H1 (cell line): ENCODE measurements at regions not wholly inside any gene's neighbourhood (a gene's known extent, or its start where the extent isn't known, plus 50 kb on each side); places are given as distances from the start of the nearest gene placed in this dataset.

ENCODE experiments used
- CTCF ChIA-PET: fragments of 300-600 bp; sonication (Branson Sonifier 250); formaldehyde crosslinking; loops from one replicate; lab custom pipeline; 2021; ENCODE audit not compliant: partially characterized antibody; lab: Charles Lee
- POLR2A ChIA-PET: fragments of 300-600 bp; sonication (Branson Sonifier 250); formaldehyde crosslinking; loops from one replicate; lab custom pipeline; 2021; ENCODE audit warnings: inconsistent platforms; ENCODE audit not compliant: partially characterized antibody; lab: Charles Lee
- DNase-seq, 2 experiments: peaks; one replicate each; pipeline versions ENCODE4 v3.0.0 to v3.0.0-alpha.2; 2010 to 2022; ENCODE audit warnings: low spot score in 2 of 2, low read depth in 1 of 2, mixed read lengths in 1 of 2
- FAIRE-seq: peaks from 2 replicates; lab custom pipeline; 2011; peaks lifted over from hg19 to GRCh38; lab: Jason Lieb, UNC
- H2AFZ ChIP-seq: 2 replicates; pipeline ENCODE4 v1.8.1; 2012; ENCODE audit warnings: low read length, inconsistent platforms
- H2AK5ac ChIP-seq: 2 replicates; pipeline ENCODE4 v1.6.1; 2013; ENCODE audit warnings: low read depth, low read length
- H2BK120ac ChIP-seq: replicated peaks from 2 replicates; pipeline ENCODE3; 2013; ENCODE audit warnings: low read depth, low read length, inconsistent platforms
- H2BK12ac ChIP-seq: 2 replicates; pipeline ENCODE4 v1.6.1; 2013; ENCODE audit warnings: low read depth, low read length
- H2BK15ac ChIP-seq: 2 replicates; pipeline ENCODE4 v1.6.1; 2013; ENCODE audit warnings: low read length
- H2BK20ac ChIP-seq: 2 replicates; pipeline ENCODE4 v1.6.1; 2013; ENCODE audit warnings: low read length
- H2BK5ac ChIP-seq: 2 replicates; pipeline ENCODE4 v1.6.1; 2013; ENCODE audit warnings: low read depth, low read length
- H3K14ac ChIP-seq: 2 replicates; pipeline ENCODE4 v1.6.1; 2013; ENCODE audit warnings: inconsistent platforms; ENCODE audit not compliant: insufficient read length
- H3K18ac ChIP-seq: 2 replicates; pipeline ENCODE4 v1.6.1; 2013; ENCODE audit warnings: low read length; ENCODE audit errors: extremely low read depth
- H3K23ac ChIP-seq: 2 replicates; pipeline ENCODE4 v1.6.1; 2013; ENCODE audit warnings: inconsistent platforms; ENCODE audit not compliant: insufficient read length
- H3K23me2 ChIP-seq: 2 replicates; pipeline ENCODE4 v1.6.1; 2013; ENCODE audit warnings: low read depth, low read length
- H3K27ac ChIP-seq: 2 replicates; pipeline ENCODE4 v1.6.1; 2011; ENCODE audit warnings: low read depth, low read length, inconsistent platforms
- H3K27me3 ChIP-seq, 4 experiments: replicated peaks in 1 of 4; 1 replicate in 1 of 4; 2 replicates in 3 of 4; pipeline versions ENCODE4 v1.6.1 to v1.8.1; 2011 to 2013; ENCODE audit warnings: low read length in 3 of 4, mild to moderate bottlenecking in 3 of 4, inconsistent platforms in 2 of 4, mixed read lengths in 2 of 4, moderate library complexity in 1 of 4; ENCODE audit not compliant: control insufficient read depth in 3 of 4, insufficient read depth in 3 of 4; ENCODE audit errors: extremely low read depth in 1 of 4
- H3K36me3 ChIP-seq, 4 experiments: 2 replicates each; pipeline versions ENCODE4 v1.6.1 to v1.8.1; 2011 to 2013; ENCODE audit warnings: mild to moderate bottlenecking in 4 of 4, low read length in 3 of 4, moderate library complexity in 2 of 4, control low read depth in 1 of 4, inconsistent platforms in 1 of 4; ENCODE audit not compliant: insufficient read depth in 4 of 4, control insufficient read depth in 2 of 4
- H3K4ac ChIP-seq: replicated peaks from 2 replicates; pipeline ENCODE3; 2013; ENCODE audit warnings: low read length, low read depth, mixed read lengths, inconsistent platforms; ENCODE audit not compliant: insufficient read length
- H3K4me1 ChIP-seq, 4 experiments: replicated peaks in 1 of 4; 1 replicate in 1 of 4; 2 replicates in 3 of 4; pipeline versions ENCODE4 v1.6.1 to v1.8.1; 2011 to 2013; ENCODE audit warnings: low read length in 3 of 4, inconsistent platforms in 2 of 4, mixed read lengths in 1 of 4; ENCODE audit not compliant: insufficient read depth in 4 of 4, control insufficient read depth in 3 of 4
- H3K4me2 ChIP-seq, 2 experiments: 2 replicates each; pipeline versions ENCODE4 v1.6.1 to v1.8.1; 2011 to 2013; ENCODE audit warnings: low read depth in 2 of 2, low read length in 2 of 2, control low read depth in 1 of 2, inconsistent platforms in 1 of 2, mild to moderate bottlenecking in 1 of 2; ENCODE audit not compliant: insufficient read depth in 1 of 2
- H3K4me3 ChIP-seq, 4 experiments: fragments of 200-600, 300-600 bp in 1 of 4; sonication (generic), shearing (Covaris generic), sonication (Bioruptor Twin) in 1 of 4; 2 replicates each; pipeline versions ENCODE4 v1.5.1 to v1.8.1; 2011 to 2016; ENCODE audit warnings: low read length in 4 of 4, low read depth in 3 of 4, control low read depth in 2 of 4, inconsistent platforms in 2 of 4, mild to moderate bottlenecking in 2 of 4, mixed read lengths in 1 of 4, moderate library complexity in 1 of 4; ENCODE audit not compliant: insufficient read depth in 2 of 4; ENCODE audit errors: extremely low read depth in 1 of 4
- H3K56ac ChIP-seq: replicated peaks from 2 replicates; pipeline ENCODE3; 2013; ENCODE audit warnings: low read depth, mild to moderate bottlenecking, mixed read lengths, low read length, inconsistent platforms; ENCODE audit not compliant: insufficient read length
- H3K79me1 ChIP-seq: 2 replicates; pipeline ENCODE4 v1.6.1; 2013; ENCODE audit warnings: low read depth, low read length, control low read depth
- H3K79me2 ChIP-seq, 2 experiments: 2 replicates each; pipeline versions ENCODE4 v1.6.1 to v1.8.1; 2012 to 2013; ENCODE audit warnings: low read length in 2 of 2, mild to moderate bottlenecking in 2 of 2, inconsistent platforms in 1 of 2; ENCODE audit not compliant: insufficient read depth in 2 of 2, control insufficient read depth in 1 of 2
- H3K9ac ChIP-seq, 4 experiments: replicated peaks in 1 of 4; 1 replicate in 1 of 4; 2 replicates in 3 of 4; pipeline versions ENCODE4 v1.6.1 to v1.8.1; 2011 to 2013; ENCODE audit warnings: low read depth in 3 of 4, low read length in 3 of 4, control low read depth in 2 of 4, mild to moderate bottlenecking in 2 of 4, moderate library complexity in 2 of 4, inconsistent platforms in 1 of 4; ENCODE audit errors: extremely low read depth in 1 of 4
- H3K9me3 ChIP-seq, 2 experiments: 2 replicates each; pipeline versions ENCODE4 v1.6.1 to v1.8.1; 2012 to 2013; ENCODE audit warnings: mild to moderate bottlenecking in 2 of 2, moderate library complexity in 2 of 2, control low read depth in 1 of 2, inconsistent platforms in 1 of 2, low read depth in 1 of 2, low read length in 1 of 2, mixed read lengths in 1 of 2; ENCODE audit not compliant: insufficient read depth in 2 of 2
- H4K20me1 ChIP-seq, 2 experiments: replicated peaks in 1 of 2; 2 replicates each; pipeline versions ENCODE3 to v1.8.1; 2011 to 2013; ENCODE audit warnings: inconsistent platforms in 2 of 2, low read length in 2 of 2, mild to moderate bottlenecking in 1 of 2; ENCODE audit not compliant: insufficient read depth in 2 of 2, control insufficient read depth in 1 of 2
- H4K5ac ChIP-seq: 2 replicates; pipeline ENCODE4 v1.6.1; 2013; ENCODE audit warnings: low read length, low read depth, mixed read lengths, inconsistent platforms; ENCODE audit not compliant: insufficient read length
- H4K8ac ChIP-seq: 2 replicates; pipeline ENCODE4 v1.8.0; 2013; ENCODE audit warnings: mild to moderate bottlenecking, moderate library complexity, low read length, inconsistent platforms; ENCODE audit not compliant: insufficient read depth; ENCODE audit errors: extremely low read depth
- H4K91ac ChIP-seq: replicated peaks from 2 replicates; pipeline ENCODE3; 2013; ENCODE audit warnings: low read length, mixed read lengths, inconsistent platforms; ENCODE audit not compliant: insufficient read length
- ASH2L ChIP-seq: fragments of 200-600, 300-600 bp; sonication (generic); IDR thresholded peaks from one replicate; pipeline ENCODE4 v1.7.1; 2017; ENCODE audit warnings: low read length
- BACH1 ChIP-seq: IDR thresholded peaks from 2 replicates; pipeline ENCODE4 v1.6.1; 2012; ENCODE audit warnings: low read length, improper control_type of control experiment
- CHD1 ChIP-seq: IDR thresholded peaks from 2 replicates; pipeline ENCODE4 v1.6.1; 2012; ENCODE audit warnings: low read depth, low read length, improper control_type of control experiment
- EP300 ChIP-seq, 2 experiments: IDR thresholded peaks; 1 replicate in 1 of 2; 2 replicates in 1 of 2; pipeline ENCODE4 v1.6.1; 2011 to 2012; ENCODE audit warnings: low read depth in 2 of 2, low read length in 2 of 2, mild to moderate bottlenecking in 2 of 2, borderline replicate concordance in 1 of 2, inconsistent platforms in 1 of 2, moderate library complexity in 1 of 2
- FOSL1 ChIP-seq: IDR thresholded peaks from 2 replicates; pipeline ENCODE4 v1.6.1; 2011; ENCODE audit warnings: mild to moderate bottlenecking, low read depth, low read length, moderate library complexity; ENCODE audit not compliant: insufficient read depth
- PHF8 ChIP-seq: fragments of 200-600 bp; sonication (generic); conservative IDR thresholded peaks from 2 replicates; pipeline ENCODE4 v1.7.1; 2012; ENCODE audit warnings: low read depth, mild to moderate bottlenecking, inconsistent platforms, low read length, moderate library complexity
- RFX5 ChIP-seq: IDR thresholded peaks from 2 replicates; pipeline ENCODE4 v1.6.1; 2011; ENCODE audit warnings: low read depth, low read length, improper control_type of control experiment, borderline replicate concordance
- TAF1 ChIP-seq: IDR thresholded peaks from 2 replicates; pipeline ENCODE4 v1.6.1; 2011; ENCODE audit warnings: mild to moderate bottlenecking, low read depth, low read length
- TBP ChIP-seq: IDR thresholded peaks from 2 replicates; pipeline ENCODE4 v1.6.1; 2011; ENCODE audit warnings: low read depth, low read length, improper control_type of control experiment
- WGBS, 2 experiments: shearing (Covaris generic) in 1 of 2; methylation state at CpG; one replicate each; pipeline versions ENCODE4 v1.1.6 to v1.1.7; 2013 to 2015; ENCODE audit warnings: low lambda C conversion rate in 2 of 2, mixed read lengths in 2 of 2, inconsistent platforms in 1 of 2, low coverage in 1 of 2, missing lambda C conversion rate in 1 of 2; ENCODE audit not compliant: insufficient replicate concordance in 2 of 2, insufficient coverage in 1 of 2, insufficient read length in 1 of 2; ENCODE audit errors: extremely low coverage in 1 of 2, missing lambda C conversion rate in 1 of 2; 5-methylcytosine and 5-hydroxymethylcytosine counted together
- TF ChIP-seq, protein P1 (sequence below), 3 experiments: IDR thresholded peaks; 1 replicate in 2 of 3; 2 replicates in 1 of 3; pipeline versions ENCODE4 v1.5.1 to v1.6.1; 2011; ENCODE audit warnings: low read length in 3 of 3, mild to moderate bottlenecking in 3 of 3, inconsistent platforms in 2 of 3, low read depth in 1 of 3, moderate library complexity in 1 of 3; ENCODE audit not compliant: insufficient read depth in 1 of 3; ENCODE audit errors: control extremely low read depth in 1 of 3
- TF ChIP-seq, protein P2 (sequence below): IDR thresholded peaks from 2 replicates; pipeline ENCODE4 v1.6.1; 2011; ENCODE audit warnings: low read length, improper control_type of control experiment

DNA sequence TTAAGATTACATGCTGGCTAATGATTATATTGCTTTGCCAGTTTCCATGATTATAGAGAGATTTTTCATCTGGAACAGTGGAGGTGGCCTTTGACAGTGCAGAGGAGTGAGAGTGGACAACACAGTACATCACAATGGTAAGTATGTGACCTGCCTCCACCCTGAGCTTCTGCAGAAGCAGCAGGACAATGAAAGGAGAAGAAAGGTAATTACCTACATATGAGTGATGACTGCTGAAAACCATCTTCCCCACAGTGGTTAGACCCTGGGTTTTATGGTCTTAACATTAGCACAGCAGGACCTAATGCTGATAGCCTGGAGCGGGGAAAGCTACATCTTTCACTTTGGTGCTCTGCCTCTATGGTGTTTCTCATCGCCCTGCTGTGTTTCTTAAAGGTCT is 454.7 kb upstream of the DDI1 start:
- POLR2A ChIA-PET = no interaction called here
- WGBS, 2 experiments = 80% methylated on average over 2 of the region's 2 CpGs; no CpG with 5 or more reads in 1 of the 2 experiments
- no peak for TF ChIP-seq BACH1
- no peak for TF ChIP-seq TAF1
- TF ChIP-seq FOSL1 = no peak
- TF ChIP-seq, protein P1, sequence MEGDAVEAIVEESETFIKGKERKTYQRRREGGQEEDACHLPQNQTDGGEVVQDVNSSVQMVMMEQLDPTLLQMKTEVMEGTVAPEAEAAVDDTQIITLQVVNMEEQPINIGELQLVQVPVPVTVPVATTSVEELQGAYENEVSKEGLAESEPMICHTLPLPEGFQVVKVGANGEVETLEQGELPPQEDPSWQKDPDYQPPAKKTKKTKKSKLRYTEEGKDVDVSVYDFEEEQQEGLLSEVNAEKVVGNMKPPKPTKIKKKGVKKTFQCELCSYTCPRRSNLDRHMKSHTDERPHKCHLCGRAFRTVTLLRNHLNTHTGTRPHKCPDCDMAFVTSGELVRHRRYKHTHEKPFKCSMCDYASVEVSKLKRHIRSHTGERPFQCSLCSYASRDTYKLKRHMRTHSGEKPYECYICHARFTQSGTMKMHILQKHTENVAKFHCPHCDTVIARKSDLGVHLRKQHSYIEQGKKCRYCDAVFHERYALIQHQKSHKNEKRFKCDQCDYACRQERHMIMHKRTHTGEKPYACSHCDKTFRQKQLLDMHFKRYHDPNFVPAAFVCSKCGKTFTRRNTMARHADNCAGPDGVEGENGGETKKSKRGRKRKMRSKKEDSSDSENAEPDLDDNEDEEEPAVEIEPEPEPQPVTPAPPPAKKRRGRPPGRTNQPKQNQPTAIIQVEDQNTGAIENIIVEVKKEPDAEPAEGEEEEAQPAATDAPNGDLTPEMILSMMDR (IDR thresholded peaks at IDR 0.05; ENCODE audit: control extremely low read depth in 1 of 3, insufficient read depth in 1 of 3, low read depth in 1 of 3, low read length in 3 of 3) = no peak
- TF ChIP-seq RFX5 = no peak
- TF ChIP-seq PHF8 = no peak
- TF ChIP-seq CHD1 = no peak
- TF ChIP-seq EP300 (IDR thresholded peaks at IDR 0.05; ENCODE audit: borderline replicate concordance in 1 of 2, low read depth in 2 of 2, low read length in 2 of 2) = no peak
- TF ChIP-seq, protein P2, sequence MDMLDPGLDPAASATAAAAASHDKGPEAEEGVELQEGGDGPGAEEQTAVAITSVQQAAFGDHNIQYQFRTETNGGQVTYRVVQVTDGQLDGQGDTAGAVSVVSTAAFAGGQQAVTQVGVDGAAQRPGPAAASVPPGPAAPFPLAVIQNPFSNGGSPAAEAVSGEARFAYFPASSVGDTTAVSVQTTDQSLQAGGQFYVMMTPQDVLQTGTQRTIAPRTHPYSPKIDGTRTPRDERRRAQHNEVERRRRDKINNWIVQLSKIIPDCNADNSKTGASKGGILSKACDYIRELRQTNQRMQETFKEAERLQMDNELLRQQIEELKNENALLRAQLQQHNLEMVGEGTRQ = no peak
- TF ChIP-seq TBP = no peak
- no peak for TF ChIP-seq ASH2L

More for the DNA sequence above, 454.7 kb upstream of the DDI1 start:
- Histone ChIP-seq H3K9ac (no peak overlapping the region), H2BK12ac (no peak overlapping the region), H2BK5ac (no peak overlapping the region), H3K9me3 (no peaks in the 10 kb centered on the region), H3K4me1 (peaks cover 0 to 2% (median 0%) of the 10 kb centered on the region in 4 experiments; a peak in 1 of 7 replicates), H3K23ac (no peak overlapping the region), H2BK15ac (no peak overlapping the region), H3K4me2 (no peak overlapping the region), H4K8ac (no peak overlapping the region), H3K27ac (no peak overlapping the region), H3K18ac (no peak overlapping the region), H2BK120ac (no peak overlapping the region), H2AFZ (no peak overlapping the region), H3K79me2 (no peaks in the 10 kb centered on the region), H3K4me3 (no peak overlapping the region), H3K79me1 (no peaks in the 10 kb centered on the region), H2BK20ac (no peak overlapping the region), H3K56ac (no peak overlapping the region), H4K91ac (no peak overlapping the region), H3K4ac (no peak overlapping the region), H3K23me2 (no peaks in the 10 kb centered on the region), H3K27me3 (no peaks in the 10 kb centered on the region), H4K20me1 (no peaks in the 10 kb centered on the region), H2AK5ac (no peak overlapping the region), H3K14ac (no peak overlapping the region), H3K36me3 (no peaks in the 10 kb centered on the region), H4K5ac (no peak overlapping the region)
- FAIRE-seq (no peak), DNase-seq (no peak)
- CTCF ChIA-PET = interaction anchor here (1.3 to 3.6 kb wide), 6 partner anchors 19 to 380 kb away, joined by 3 to 12 read pairs (median 8); no protein-coding TSS in a partner anchor
